ENCODE measurements at regions not wholly inside any gene's neighbourhood (a gene's known extent, or its start where the extent isn't known, plus 50 kb on each side); places are given as distances from the start of the nearest gene placed in this dataset.

GRCh38 chr12:90129366-90130030, 420.9 kb upstream of the ATP2B1 start:
- Histone ChIP-seq H3K27me3 (ENCODE audit: control insufficient read depth in 2 of 2, insufficient read depth in 2 of 2, low read length in 2 of 2) (no peaks in the 10 kb centered on the region), H4K20me1 (replicated peaks; ENCODE audit: control insufficient read depth, extremely low read depth, insufficient read depth, low read length) (no peaks in the 10 kb centered on the region), H2AFZ (ENCODE audit: low read depth, low read length) (no peak overlapping the region), H3K27ac (ENCODE audit: insufficient read depth, low read depth, low read length) (no peak overlapping the region), H3K4me1 (ENCODE audit: control insufficient read depth, extremely low read depth, insufficient read depth, low read length) (no peaks in the 10 kb centered on the region), H3K9me1 (replicated peaks; ENCODE audit: control insufficient read depth, extremely low read depth, insufficient read depth, low read length) (no peaks in the 10 kb centered on the region), H3K4me3 (replicated peaks in 1 of 3; ENCODE audit: insufficient read depth in 1 of 3, low read depth in 1 of 3, low read length in 3 of 3) (no peak overlapping the region), H3K4me2 (ENCODE audit: insufficient read depth, low read length) (no peak overlapping the region), H3K79me2 (ENCODE audit: control insufficient read depth, insufficient read depth, low read length) (no peaks in the 10 kb centered on the region), H3K9ac (replicated peaks; ENCODE audit: extremely low read depth, insufficient read depth, low read length) (no peak overlapping the region), H3K9me3 (replicated peaks; ENCODE audit: control insufficient read depth, insufficient read depth, low read length) (no peaks in the 10 kb centered on the region), H3K36me3 (ENCODE audit: control insufficient read depth in 2 of 2, extremely low read depth in 1 of 2, insufficient read depth in 2 of 2, low read length in 2 of 2) (no peaks in the 10 kb centered on the region)
- no TSS peak for BruUV-seq (replicated peaks)
- dilution Hi-C loops (cut with MboI; ENCODE audit: extremely low pct_ligation_motif_present, low sequenced_read_pairs) (no loop called here), intact Hi-C loops (cut with micrococcal nuclease) (no loop called here)
- ChIA-PET CTCF (interaction anchor here (0.6 to 1.1 kb wide), 2 partner anchors 494 to 780 kb away, joined by 3 read pairs; no protein-coding TSS in a partner anchor), POLR2A (no interaction called here)
- FAIRE-seq (no peak), DNase-seq (ENCODE audit: low read depth, low spot score) (no peak)
- TF ChIP-seq MYC (IDR thresholded peaks at IDR 0.05; ENCODE audit: low read depth, low read length) (no peak), POLR2A (IDR thresholded peaks at IDR 0.05; ENCODE audit: low read depth, low read length) (no peak), JUN (IDR thresholded peaks at IDR 0.05; ENCODE audit: borderline replicate concordance, insufficient read depth, insufficient read length, low read depth) (no peak), EZH2 (IDR thresholded peaks at IDR 0.05; ENCODE audit: borderline replicate concordance, low read depth, low read length, severe bottlenecking) (no peak), GATA2 (IDR thresholded peaks at IDR 0.05; ENCODE audit: insufficient read depth, insufficient read length, low read depth, low read length) (no peak), FOS (IDR thresholded peaks at IDR 0.05; ENCODE audit: borderline replicate concordance, insufficient read depth, low read length) (no peak), CTCF (IDR thresholded peaks at IDR 0.05; ENCODE audit: extremely low read depth in 1 of 2, insufficient read depth in 1 of 2, low read depth in 1 of 2, low read length in 2 of 2) (no peak), POLR2AphosphoS5 (IDR thresholded peaks at IDR 0.05; ENCODE audit: insufficient read depth, low read depth, low read length) (no peak), MAX (IDR thresholded peaks at IDR 0.05; ENCODE audit: insufficient read depth, insufficient read length) (no peak)
